HG02588 (cell line): ENCODE measurements at regions not wholly inside any gene's neighbourhood (a gene's known extent, or its start where the extent isn't known, plus 50 kb on each side); places are given as distances from the start of the nearest gene placed in this dataset.

Experiments used
- ATAC-seq: cut with Tn5 transposase; IDR thresholded peaks from one replicate; pipeline ENCODE4 v1.9.1; 2021; ENCODE audit warnings: mild to moderate bottlenecking, moderate library complexity; ENCODE audit not compliant: unreplicated experiment

GRCh38 chr3:187924651-187925050 is 179.4 kb upstream of the BCL6 start:
- no peak for ATAC-seq

DNA sequence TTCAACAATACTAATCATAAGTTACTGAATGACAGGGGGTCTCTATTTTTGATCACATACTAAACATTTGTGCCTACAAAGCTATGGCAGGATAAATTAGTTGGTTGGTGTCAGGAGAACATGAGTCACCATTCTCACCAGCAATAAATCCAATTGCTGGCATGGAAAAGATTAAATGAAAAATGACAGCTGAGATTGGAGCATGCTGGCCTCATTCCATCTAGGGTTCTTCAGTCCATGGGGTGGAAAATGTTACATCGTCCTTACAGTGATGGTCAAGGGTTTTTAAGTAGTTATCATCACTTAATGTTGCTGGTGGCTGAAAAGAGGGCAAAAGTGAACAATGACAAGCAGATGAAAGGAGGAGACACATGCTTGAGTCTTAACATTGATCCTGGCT is 180.1 kb upstream of the BCL6 start:
- no peak for ATAC-seq

DNA sequence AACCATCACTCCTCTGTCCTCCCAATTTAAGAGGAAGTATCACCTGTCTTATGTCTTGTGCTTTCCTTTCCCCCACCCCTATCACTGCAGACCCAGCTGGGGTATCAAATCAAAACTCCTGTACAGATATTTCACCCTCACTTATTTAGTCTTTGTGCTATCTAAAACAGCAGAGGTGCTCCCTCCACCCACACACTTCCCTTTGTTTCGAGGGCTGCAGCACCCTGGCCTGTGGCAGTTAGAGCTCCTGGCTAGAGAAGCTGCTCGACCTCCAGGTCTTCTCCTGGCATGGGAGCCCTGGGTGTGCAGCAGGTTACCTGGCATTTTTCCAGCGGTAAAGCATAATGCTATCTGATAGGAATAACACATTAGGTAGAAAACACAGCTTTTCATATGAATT is 181.4 kb upstream of the BCL6 start:
- ATAC-seq = no peak

DNA sequence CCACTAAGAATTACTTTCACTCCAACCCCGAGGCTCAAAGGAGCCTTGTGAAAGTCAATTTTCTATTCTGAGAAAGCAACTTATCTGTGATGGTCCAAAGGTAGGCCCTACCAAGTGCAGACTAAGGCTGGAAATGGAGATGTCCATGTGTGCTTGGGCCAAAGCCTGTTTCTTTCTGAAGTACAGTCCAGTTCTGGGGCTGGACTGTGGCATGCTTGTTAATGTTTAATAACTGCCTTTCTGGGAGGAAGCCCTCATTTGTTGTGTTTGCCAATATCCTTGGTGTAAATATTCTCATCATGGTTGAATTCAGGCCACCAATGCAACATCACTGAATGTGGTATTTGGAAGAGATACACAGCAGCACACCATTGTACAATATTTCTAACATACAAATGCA is 182.3 kb upstream of the BCL6 start:
- ATAC-seq = no peak

GRCh38 chr3:187929112-187929816 is 184.0 kb upstream of the BCL6 start:
- ATAC-seq = no peak

DNA sequence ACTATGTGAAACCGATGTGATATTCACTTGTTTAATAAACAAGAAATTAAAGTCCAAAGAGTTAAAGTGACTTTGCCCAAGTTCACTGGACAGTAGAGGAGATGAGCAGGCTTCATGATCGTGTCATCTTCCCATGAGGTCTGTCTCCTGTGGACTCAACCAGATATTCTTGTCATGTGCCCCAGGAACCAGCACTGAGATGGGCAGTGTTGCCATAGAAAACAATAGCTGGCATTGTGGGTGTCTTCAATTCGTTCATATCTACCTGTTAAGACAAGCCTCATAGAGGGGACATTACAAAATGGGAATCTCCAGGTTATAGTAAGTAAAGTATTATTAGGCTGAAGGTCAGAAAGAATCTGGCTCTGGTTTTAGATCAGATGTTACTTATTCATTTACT is 184.8 kb upstream of the BCL6 start:
- no peak for ATAC-seq

DNA sequence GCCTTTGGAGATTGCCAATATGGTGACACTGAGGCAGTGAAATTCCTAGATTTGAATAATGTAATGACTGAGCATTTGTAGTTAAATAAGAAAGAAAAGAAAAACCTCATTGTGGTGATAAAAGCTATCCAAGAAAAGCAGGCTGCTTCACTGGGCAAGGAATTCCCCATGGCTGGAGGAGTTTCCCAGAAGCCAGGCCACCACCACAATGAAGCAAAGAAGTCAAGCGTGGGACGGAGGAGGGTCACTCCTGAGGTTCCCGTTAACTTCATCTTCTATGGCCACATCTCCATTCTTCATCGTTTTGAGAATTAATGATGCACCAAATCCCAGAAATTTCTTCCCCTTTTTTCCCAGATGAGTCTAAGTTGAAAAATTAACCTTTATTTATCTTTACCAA is 185.8 kb upstream of the BCL6 start:
- no peak for ATAC-seq

DNA sequence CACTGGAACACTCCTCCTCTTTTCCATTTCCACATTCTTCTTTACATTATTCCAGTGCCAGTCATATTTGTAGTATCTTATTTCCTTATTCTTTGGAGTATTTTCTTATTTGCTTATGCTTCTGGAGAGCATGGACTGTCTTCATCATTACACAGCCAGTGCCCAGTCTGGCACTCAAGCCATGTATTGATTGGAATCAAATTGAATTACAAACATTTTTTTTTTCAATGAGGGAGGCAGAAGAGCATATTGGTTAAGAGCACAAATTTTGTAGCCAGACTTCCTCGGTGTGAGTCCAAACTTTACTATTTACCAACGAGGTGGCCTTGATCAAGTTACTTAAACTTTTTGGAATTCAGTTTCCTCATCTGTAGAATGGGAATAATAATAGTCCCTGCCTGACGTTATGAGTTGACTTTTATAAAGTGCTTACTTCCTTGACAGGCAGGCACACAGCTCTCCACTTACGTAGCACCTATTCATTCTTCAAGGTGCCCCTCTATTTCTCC is 186.6 kb upstream of the BCL6 start:
- ATAC-seq = no peak

- ATAC-seq = no peak
Observed at GRCh38 chr3:187932530-187932929, 187.3 kb upstream of the BCL6 start.

GRCh38 chr3:187935623-187936156 is 190.4 kb upstream of the BCL6 start:
- peak; percentile 99 for ATAC-seq

DNA sequence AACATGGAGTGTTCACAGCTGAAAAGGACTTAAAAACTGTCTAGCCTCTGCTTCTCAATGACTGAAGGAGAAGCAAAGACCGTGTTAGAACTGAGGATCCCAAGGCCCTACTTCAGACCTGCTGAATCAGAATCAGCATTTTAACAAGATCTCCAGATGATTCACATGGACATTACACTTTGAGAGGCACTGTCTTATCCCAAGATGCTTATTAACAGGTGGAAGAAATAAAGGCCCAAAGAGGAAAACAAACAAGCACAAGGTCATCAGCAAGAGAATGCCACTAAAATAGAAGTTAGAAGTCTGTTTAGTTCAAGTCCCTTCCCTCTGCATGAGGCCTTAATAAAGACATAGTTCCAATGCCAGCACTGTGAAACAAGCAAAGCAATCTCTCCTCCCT is 191.4 kb upstream of the BCL6 start:
- ATAC-seq = no peak

DNA sequence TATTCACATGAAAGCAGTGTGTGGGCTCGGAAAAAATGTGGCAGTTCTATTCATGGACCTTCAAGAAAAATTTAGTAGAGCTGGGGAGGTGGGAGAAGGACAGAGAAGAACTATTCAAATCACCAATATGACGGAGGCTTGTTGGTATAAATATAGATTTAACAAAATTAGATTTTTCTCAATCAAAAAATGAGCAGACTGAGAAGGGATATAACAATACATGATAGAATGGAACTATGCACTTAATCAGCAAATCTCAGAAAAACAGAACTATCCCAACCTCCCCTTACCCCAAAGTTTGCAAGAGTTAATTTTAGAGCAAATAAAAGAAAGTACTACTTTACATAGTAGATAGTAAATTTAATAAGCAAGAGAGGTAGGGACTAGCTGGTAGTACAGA is 194.6 kb upstream of the BCL6 start:
- ATAC-seq = no peak

GRCh38 chr3:187941135-187941847 is 196.0 kb upstream of the BCL6 start:
- ATAC-seq = no peak

DNA sequence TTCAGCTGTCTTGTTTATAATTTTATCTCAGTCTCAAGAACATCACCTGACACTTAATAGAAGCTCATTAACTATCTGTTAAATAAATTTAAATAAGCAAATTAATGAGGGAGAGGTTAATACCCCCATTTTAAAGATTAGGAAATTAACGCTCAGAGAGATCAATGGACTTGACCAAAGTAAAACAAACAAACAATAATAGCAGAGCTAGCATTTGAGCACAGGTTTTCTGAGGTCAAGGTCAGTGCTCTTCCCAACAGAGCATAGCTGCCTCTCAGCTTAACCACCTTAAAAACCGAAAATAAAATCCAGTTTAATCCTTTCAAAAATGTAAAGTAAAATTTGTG is 196.6 kb upstream of the BCL6 start:
- ATAC-seq = no peak

DNA sequence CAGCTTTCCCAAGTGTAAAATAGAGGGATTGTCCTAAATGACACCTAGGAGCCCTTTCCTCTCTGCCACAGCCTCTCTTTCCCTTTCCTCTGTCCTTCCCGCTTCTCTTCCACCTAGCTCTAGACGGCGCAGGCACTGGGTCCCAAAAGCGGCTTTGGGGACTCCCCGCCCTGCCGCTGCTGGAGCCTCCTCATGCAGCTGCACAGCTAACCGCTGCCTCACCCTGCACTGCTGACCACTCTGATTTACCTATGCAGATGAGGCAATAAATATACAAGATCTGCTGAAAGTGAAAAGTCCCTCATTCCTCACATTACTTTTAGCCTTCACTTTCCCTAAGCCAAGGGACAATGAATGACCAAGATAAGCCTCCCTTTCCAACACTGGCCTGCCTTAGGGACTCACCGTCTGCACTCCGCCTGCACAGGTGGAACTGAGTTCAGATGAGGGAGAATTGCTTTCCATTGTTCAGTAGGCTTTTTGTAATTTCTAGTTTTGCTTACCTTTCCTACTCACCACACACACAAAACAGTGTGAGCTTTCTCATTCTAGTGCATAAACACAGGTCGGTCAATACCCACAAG is 197.5 kb upstream of the BCL6 start:
- peak; percentile 63 for ATAC-seq

DNA sequence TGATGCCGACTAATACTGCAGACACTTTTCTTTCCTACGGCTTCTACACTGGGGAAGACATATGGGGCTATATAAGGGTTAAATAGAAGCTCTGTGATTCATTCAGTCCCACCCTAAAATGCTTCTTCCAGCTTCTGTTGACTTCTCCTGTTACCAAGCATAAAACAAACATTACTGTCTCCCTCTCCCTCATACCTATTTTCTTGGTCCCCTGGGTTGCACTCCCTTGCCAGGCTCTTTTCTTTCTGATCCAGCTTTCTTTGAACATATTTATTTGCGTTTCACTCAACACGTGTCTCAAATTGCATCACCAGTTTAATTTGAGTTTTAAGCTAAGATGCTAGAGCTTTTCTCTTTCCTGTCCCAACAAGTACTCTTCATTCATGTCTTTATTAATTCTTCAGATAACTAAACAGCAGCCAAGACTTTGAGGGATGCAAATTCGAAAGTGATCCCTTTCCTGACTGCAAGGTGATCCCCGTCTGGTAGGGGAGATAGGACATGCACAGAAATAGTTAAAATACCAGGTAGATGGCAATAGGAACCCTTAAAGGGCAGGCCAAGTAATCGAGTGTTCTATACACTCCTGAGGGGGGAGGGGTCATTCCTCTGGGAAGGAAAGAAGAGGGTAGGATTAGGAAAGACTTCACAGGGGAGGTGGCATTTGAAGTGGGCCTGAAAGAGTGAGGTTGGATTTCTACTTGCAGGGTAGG is 198.6 kb upstream of the BCL6 start:
- ATAC-seq = no peak

DNA sequence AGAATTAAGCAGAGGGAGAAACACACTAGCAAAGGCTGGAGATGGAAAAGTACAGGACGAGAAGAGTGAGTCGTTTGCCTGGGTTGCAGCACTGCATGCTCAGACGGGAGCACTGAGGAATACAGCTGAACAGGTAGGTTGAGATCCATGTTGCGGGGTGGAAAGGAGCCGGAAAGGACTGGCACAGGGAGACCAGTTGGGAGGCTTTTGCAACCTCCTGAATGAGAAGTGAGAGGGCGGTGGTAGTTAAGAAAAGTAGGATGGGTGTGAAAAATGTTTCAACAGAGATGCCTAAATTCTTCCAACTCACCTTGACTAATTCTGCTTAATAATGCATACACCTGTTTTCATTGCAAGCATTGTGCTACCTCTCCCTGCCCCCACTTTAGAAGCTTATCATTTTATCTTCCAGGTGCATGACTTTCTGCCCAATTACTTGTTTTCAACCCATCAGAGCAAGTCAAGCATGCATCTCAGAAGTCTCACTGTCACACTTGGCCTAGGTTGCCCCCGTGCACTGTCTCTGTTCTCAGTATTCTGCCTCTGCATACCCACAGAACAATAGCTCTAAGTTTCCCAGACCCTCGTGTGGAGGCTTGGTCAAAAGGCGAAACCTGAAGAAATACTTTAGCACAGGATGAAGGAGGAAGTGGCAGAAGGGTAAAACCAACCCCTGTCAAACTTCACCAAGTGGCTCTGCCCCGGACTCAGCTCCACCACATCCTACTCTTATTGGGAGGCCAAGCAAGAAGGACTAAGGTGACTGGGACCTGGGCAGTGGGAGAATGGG is 199.3 kb upstream of the BCL6 start:
- ATAC-seq = no peak

DNA sequence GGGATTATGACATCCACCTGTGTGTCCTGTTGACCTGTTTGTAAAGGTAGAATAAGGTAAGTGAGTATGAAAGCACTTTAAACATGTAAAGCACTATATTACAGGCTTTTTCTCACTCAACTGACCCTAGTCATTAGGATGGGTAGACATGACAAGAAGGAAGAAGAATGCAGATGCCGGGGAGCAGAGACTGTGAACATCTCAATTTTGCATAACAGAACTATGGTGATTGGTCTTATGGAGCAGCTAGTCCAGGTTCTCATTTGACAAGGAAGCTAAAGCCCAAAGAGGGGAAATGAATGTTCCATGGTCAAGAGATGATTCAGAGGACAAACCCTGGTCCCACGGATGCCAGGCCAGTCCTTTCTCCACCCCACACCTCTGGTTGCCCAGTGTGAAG is 200.1 kb upstream of the BCL6 start:
- ATAC-seq = no peak

GRCh38 chr3:187946163-187946691 is 201.0 kb upstream of the BCL6 start:
- ATAC-seq = no peak

GRCh38 chr3:187946981-187947380 is 201.7 kb upstream of the BCL6 start:
- ATAC-seq = no peak
